H7 (cell line): ENCODE measurements at regions not wholly inside any gene's neighbourhood (a gene's known extent, or its start where the extent isn't known, plus 50 kb on each side); places are given as distances from the start of the nearest gene placed in this dataset.
"Not testable (repeated sequence)": the region's sequence is repeated elsewhere in the genome, so short reads cannot be mapped to it uniquely, and the experiment has no call there.

ENCODE experiments used
- DNase-seq: peaks from one replicate; pipeline ENCODE4 v3.0.0; 2012
- H3K27me3 ChIP-seq: 2 replicates; pipeline ENCODE4 v1.6.0; 2011; ENCODE audit warnings: mild to moderate bottlenecking, low read length; ENCODE audit not compliant: control insufficient read depth, insufficient read depth
- H3K36me3 ChIP-seq: replicated peaks from 2 replicates; pipeline ENCODE4 v1.5.1; 2011; ENCODE audit warnings: low read length; ENCODE audit not compliant: control insufficient read depth, insufficient read depth
- H3K4me3 ChIP-seq: 2 replicates; pipeline ENCODE4 v1.5.1; 2011; ENCODE audit warnings: low read depth, mild to moderate bottlenecking, control low read depth, low read length, moderate library complexity; ENCODE audit not compliant: insufficient read depth

DNA sequence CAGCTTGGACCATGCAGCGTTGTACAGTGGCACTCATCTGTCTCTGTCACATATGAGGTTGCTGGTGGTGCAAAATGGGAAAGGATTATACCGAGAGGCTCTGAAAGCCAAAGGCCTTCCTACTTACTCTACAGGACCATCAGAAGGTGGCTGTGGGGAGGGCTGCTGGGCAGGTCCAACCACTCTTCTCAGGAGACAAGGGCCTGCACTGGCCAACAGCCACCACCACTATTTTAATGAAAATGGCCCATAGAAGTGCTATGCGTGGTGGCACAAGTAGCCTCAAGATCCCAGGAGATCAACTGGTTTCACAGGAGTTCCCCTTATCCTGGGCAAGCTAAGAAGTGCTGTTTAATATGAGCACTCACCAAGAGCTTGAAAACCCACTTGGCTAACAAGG lies 52.3 kb downstream of the MRPL57 start:
- H3K27me3 ChIP-seq = no peaks in the 10 kb centered on the region
- H3K4me3 ChIP-seq = no peak overlapping the region
- H3K36me3 ChIP-seq = no peaks in the 10 kb centered on the region
- no peak for DNase-seq

DNA sequence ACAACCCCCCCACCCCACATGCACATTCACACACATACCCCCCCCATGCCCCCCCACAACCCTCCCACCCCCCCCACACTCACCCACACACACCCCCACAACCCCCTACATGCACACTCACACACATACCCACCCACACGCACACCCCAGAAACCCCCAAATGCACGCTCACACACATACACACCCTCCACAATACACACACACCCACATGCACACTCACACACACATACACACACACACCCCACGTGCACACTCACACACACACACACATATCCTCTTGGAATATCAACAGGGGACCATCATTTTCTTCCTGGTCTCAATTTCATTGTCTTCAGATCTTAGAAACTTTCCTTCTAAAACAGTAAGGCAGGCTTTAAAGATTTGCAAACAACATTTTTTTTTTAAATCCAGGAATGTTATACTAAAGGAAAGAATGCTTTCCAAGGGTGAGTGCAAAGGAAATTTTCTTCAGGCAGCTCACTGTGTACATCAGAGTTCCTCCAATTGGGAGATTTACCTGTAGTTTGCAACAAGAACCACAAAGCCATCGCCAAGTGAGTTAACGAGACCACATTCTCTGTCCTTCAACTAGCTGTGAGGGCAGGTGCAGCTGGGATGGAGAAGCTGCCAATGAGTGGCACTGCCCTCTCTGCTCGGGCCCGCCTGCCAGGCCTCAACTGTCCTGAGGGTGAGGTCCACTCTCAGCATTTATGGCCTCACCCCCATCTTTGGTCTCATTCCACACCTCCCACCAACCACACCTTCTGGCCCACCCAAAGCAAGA lies 53.0 kb downstream of the MRPL57 start:
- H3K36me3 ChIP-seq = no peaks in the 10 kb centered on the region
- H3K4me3 ChIP-seq = no peak overlapping the region
- H3K27me3 ChIP-seq = no peaks in the 10 kb centered on the region
- no peak for DNase-seq

DNA sequence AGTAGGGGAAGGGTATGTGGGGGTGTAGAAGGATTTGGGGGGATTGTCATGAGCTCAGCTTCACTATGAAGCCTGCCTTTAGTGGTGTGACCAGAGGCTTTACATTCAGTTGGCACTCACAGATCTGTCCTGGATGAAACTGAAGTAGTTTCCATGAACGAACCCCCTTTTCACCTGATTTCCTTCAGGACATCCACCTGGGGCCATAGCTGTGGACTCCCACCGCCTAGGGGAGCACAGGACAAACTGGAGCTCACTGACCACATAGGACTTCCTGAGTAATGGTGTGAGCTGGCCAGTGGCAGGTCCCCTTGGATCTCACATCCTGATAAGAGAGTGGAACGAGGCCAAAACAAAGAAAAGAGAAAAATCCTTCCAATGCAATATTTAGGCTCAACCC lies 54.1 kb downstream of the MRPL57 start:
- DNase-seq = no peak

DNA sequence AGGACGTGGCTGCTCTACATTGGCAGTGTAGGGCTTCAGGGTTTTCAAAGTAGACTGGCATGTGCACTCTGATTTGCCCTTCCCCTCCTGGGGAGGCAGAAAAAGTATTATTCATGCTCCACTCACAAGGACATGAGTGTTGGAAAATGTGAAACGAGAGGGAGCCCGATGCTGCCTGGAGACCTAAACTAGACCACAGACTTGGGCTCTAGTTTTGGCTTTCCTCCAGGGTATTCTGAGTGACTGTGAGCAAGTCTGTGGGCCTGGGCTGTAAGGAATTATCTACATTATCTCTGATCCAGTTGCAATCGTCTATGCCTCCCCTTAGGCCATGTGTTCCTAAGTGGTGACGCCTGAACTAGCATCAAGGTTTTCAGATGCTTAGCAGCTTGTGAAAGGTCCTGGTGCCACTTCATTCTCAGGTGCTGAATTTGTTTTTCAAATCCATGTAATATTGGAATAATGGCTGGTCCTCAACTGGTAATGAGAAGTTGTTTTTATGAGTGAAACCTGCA lies 55.0 kb downstream of the MRPL57 start:
- no peak for DNase-seq
- H3K36me3 ChIP-seq = no peaks in the 10 kb centered on the region
- no peak overlapping the region for H3K4me3 ChIP-seq
- no peaks in the 10 kb centered on the region for H3K27me3 ChIP-seq

More for the DNA sequence above, 54.1 kb downstream of the MRPL57 start:
- no peaks in the 10 kb centered on the region for H3K36me3 ChIP-seq
- H3K27me3 ChIP-seq = no peaks in the 10 kb centered on the region
- H3K4me3 ChIP-seq = no peak overlapping the region

DNA sequence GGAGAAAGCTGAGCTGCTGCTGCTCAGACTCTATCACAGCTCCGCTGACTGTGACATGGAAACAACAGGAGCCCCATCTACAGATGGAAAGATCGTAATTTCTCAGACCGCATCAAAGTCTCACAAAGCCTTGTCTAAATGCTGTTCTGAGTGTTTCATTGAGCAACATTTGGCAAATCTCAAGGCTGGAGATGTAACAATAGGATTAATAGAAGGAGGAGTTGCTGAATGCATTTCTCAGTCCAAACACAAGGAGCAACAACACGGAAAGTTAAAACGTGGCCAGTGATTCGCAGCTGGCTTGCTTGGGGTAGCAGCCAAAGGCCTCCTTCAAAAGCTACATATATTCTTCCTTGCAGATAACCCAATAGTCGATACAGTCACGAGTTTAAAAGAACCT lies 55.7 kb downstream of the MRPL57 start:
- H3K27me3 ChIP-seq = no peaks in the 10 kb centered on the region
- DNase-seq = no peak
- no peak overlapping the region for H3K4me3 ChIP-seq
- no peaks in the 10 kb centered on the region for H3K36me3 ChIP-seq

DNA sequence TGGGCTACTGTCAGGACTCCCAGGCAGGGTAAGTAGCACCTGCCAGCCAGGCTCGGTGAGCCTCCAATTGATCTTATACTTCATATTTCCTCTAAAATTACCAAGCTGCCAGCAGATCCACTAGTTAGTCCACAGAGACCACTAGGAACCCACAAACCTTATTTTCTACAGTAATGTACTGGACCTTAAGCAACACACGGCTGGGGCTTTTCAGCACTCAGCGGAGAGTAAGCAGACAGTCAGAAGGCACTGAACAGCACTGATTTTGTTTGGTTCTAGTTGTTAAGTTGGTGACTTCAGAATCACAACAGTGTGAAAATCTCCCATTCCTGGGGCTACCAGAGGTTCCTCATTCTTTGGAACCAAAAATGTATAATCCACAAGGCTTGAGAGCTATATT lies 56.1 kb downstream of the MRPL57 start:
- DNase-seq = no peak
- Histone ChIP-seq H3K27me3 (no peaks in the 10 kb centered on the region), H3K36me3 (no peaks in the 10 kb centered on the region), H3K4me3 (no peak overlapping the region)

DNA sequence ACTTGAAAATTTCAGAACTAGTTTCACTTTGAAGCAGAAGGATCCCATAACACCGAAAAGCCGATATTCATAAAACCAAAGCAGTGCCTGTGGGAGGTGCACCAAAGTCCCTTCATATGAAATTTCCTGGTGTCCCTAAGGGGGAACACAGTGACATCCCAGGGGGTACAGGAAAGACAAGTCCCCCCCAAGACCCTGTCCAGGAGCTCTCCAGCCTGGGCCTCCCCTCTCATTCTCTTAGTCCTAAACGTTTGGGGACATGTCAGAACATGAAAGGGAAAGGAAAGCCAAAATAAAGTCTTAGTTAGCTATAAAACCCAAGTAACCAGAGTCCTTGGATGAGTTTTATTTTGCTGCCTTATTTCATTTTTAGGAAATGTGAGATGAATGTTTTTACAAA lies 56.6 kb downstream of the MRPL57 start:
- no peaks in the 10 kb centered on the region for H3K36me3 ChIP-seq
- no peak overlapping the region for H3K4me3 ChIP-seq
- H3K27me3 ChIP-seq = no peaks in the 10 kb centered on the region
- DNase-seq = no peak

DNA sequence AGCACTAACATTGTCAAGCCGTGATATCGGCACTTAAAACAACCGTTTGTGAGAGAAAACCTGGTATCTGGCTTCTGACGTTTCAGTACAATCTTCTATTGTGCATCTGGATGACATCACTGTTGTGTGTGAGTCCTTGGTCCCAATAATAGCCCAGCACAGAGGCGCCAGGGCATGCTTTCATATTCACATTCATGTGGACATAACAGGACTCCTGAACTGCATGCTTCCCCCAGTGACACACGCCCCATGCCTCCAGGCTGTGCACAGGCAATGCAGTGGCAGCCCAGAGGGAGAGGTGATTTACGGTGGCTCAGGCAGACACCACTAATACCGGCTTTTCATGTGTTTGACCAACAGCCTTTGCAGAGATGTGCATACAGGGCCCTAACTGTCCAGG lies 58.1 kb downstream of the MRPL57 start:
- no peak for DNase-seq
- no peaks in the 10 kb centered on the region for H3K27me3 ChIP-seq
- no peak overlapping the region for H3K4me3 ChIP-seq
- no peaks in the 10 kb centered on the region for H3K36me3 ChIP-seq

DNA sequence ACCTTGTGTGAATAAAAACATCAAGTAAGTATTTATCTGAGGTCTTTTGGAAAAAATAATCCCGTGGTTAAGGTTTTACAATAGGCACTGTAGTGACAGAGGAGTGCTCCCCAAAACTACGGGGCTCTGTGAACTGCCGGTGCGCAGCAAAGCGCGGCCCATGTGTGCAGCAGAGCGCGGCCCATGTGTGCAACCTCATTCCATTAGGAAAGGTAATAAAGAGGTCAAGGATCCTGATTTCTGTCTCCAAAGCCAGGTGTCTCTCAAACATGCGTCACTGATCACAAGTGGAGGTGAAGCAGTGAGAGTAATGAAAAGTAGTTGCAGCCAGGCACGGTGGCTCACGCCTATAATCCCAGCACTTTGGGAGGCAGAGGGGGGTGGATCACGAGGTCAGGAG lies 58.7 kb downstream of the MRPL57 start:
- Histone ChIP-seq H3K36me3 (no peaks in the 10 kb centered on the region), H3K4me3 (no peak overlapping the region), H3K27me3 (no peaks in the 10 kb centered on the region)
- DNase-seq = no peak

DNA sequence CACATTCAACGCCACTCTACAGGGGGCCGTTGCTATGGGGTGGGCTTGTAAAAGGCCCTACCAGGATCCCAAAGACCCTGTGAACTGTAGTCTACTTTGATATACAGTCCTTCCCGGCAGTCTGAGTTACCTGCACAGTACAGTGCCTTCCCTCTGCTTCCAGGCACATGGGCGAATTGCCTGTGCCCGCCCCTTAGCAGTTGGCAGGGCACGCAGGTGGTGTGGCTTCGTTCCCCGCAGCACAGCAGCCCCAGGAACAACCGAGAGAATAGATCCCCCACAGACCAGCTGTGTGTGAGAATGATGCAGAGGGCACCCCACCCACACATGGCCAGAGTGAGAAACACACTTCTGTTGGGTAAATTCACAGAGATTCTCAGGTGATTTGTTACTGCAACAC lies 60.6 kb downstream of the MRPL57 start:
- Histone ChIP-seq H3K36me3 (no peaks in the 10 kb centered on the region), H3K27me3 (no peaks in the 10 kb centered on the region), H3K4me3 (no peak overlapping the region)
- DNase-seq = no peak

DNA sequence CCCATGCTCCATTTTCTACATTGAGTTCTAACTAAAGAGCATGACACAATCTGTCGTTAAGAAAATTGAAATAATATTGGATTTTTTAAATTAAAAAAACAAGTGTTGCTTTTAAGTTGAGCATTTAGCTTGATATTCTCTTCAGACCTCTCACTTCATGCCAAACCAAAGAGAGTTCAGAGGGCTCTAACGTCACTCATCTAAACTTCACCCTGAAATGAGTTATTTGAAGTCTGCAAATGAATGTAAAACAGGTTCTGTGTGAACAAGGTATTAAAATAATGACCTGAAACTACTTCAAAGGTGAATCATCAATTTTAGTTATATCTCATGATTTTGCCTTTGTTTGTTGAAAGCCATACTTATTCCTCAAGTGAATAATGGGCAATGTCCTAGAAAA lies 61.8 kb downstream of the MRPL57 start:
- no peak for DNase-seq
- no peaks in the 10 kb centered on the region for H3K27me3 ChIP-seq
- H3K36me3 ChIP-seq = no peaks in the 10 kb centered on the region
- no peak overlapping the region for H3K4me3 ChIP-seq

DNA sequence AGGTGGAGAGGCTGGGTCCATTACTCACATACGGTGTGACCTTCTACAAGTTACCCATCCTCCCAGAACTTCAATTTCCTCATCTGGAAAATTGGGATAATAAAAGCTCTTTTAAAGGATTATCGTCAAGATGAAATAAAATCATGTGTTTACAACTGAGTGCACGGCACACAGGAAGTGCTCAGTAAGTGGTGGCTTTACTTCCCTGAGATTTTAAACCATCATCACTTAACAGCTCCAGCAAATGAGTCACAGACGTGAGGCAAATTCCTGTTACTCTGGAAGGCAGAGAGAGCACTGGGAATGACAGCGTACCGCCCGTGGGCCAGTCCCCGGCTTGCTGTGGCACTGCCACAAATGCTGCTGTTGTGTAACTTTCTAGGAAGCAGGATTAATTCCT lies 64.1 kb downstream of the MRPL57 start:
- no peak for DNase-seq
- Histone ChIP-seq H3K27me3 (no peaks in the 10 kb centered on the region), H3K4me3 (no peak overlapping the region), H3K36me3 (no peaks in the 10 kb centered on the region)

DNA sequence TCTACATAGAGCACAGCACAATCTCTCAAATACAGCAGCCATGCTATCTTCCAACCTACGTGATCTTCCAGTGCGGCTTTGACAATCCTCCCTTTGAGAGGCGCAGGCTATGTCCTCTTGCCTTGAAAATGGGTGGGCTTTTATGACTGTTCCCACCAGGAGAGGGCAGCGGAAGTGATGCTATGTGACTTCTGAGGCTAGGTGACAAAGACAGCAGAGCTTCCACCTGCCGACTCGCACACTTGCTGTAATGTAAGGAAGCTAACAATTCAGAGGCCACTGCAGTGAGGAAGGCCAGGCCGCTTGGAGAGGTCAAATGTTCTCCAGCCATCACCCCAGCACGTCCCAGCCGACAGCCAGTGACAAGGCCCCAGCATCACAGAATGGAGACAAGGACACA lies 65.8 kb downstream of the MRPL57 start:
- DNase-seq = peak; percentile 51
- Histone ChIP-seq H3K4me3 (no peak overlapping the region), H3K36me3 (no peaks in the 10 kb centered on the region), H3K27me3 (no peaks in the 10 kb centered on the region)

DNA sequence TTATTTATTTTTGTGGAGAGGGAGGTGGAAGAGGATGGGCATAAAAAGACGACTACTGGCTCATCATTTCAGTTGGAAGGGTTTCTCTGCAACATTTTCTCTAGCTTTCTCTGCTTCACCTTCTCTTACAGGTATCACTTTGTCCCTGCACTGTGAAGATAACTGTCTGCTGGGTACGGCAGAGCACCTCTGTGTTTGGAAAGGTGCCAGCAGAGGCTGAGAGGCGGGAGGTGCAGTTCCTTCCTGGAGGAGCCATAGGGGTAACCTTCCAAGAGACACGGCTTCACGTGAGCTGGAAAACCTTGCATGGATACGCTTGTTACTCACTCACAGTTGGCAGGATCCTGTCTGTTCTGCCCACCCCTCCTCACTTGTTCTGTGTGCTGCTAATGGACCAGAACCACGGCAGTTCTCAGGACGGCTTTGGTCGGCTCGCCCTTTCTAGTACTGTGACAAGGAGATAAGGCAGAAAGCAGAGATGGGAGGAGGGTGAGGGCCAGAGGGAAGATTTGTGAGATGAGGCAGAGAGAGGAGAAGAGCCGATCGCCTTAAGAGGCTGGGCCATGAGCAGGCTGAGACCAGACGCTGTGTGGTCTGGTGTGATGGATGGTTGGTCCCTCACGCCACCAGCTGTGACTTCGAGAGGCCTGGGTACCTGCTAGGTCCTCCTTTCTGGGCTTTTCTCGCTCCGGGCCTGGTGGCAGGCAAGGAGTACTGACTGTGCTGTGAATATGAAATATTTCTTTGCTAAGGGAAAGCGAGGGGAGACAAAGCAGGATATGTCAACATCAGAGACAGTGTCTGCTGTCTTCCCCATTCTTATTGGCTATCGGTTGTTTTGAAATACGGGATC lies 66.8 kb downstream of the MRPL57 start:
- no peak for DNase-seq
- H3K27me3 ChIP-seq = no peaks in the 10 kb centered on the region
- no peaks in the 10 kb centered on the region for H3K36me3 ChIP-seq

DNA sequence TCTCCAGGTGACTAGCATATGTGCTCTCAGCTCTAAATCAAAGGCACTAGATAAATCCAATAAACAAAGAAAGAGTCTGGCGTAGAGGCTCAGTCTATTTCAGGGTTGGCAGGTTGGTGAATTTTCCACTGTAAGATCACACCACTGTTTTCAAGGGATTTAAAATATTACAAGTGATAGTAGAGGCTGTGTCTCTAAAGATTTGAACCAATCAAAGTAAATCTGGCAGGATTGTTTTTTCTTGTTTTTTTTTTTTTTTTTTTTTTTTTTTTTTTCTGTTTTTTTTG lies 67.4 kb downstream of the MRPL57 start:
- not testable (repeated sequence) for DNase-seq, H3K36me3 ChIP-seq, H3K4me3 ChIP-seq, H3K27me3 ChIP-seq

More for the DNA sequence above, 66.8 kb downstream of the MRPL57 start:
- H3K4me3 ChIP-seq = no peak overlapping the region
